ENCODE measurements at regions not wholly inside any gene's neighbourhood (a gene's known extent, or its start where the extent isn't known, plus 50 kb on each side); places are given as distances from the start of the nearest gene placed in this dataset.
"Not testable (repeated sequence)": the region's sequence is repeated elsewhere in the genome, so short reads cannot be mapped to it uniquely, and the experiment has no call there.

GRCh38 chr5:29550523-29550922, 1643.0 kb upstream of the CDH6 start:
- no peak for DNase-seq

GRCh38 chr5:29548262-29548661, 1645.2 kb upstream of the CDH6 start:
- no peak for DNase-seq

GRCh38 chr5:29547236-29547865, 1646.1 kb upstream of the CDH6 start:
- DNase-seq: no peak

- no peak for DNase-seq
These were observed 1650.0 kb upstream of the CDH6 start for GRCh38 chr5:29543501-29543900.

GRCh38 chr5:29524227-29524626, 1669.3 kb upstream of the CDH6 start:
- DNase-seq: no peak

- DNase-seq: no peak
These were observed 1675.3 kb upstream of the CDH6 start for GRCh38 chr5:29518176-29518575.

- DNase-seq: no peak
These were observed 1677.3 kb upstream of the CDH6 start for GRCh38 chr5:29516224-29516623.

- no peak for DNase-seq
These were observed 1685.4 kb upstream of the CDH6 start for GRCh38 chr5:29508131-29508530.

- DNase-seq: no peak
These were observed 1689.1 kb upstream of the CDH6 start for GRCh38 chr5:29504411-29504810.

GRCh38 chr5:29498860-29499259, 1694.6 kb upstream of the CDH6 start:
- DNase-seq: no peak

- DNase-seq: no peak
These were observed 1695.1 kb upstream of the CDH6 start for GRCh38 chr5:29498412-29498811.

- no peak for DNase-seq
These were observed 1708.2 kb upstream of the CDH6 start for GRCh38 chr5:29485333-29485732.

- DNase-seq: no peak
These were observed 1723.9 kb upstream of the CDH6 start for GRCh38 chr5:29469581-29469980.

- no peak for DNase-seq
These were observed 1731.2 kb upstream of the CDH6 start for GRCh38 chr5:29462241-29462640.

- DNase-seq: no peak
These were observed 1732.4 kb upstream of the CDH6 start for GRCh38 chr5:29460971-29461559.

- DNase-seq: not testable (repeated sequence)
These were observed 1742.5 kb upstream of the CDH6 start for GRCh38 chr5:29451004-29451403.

GRCh38 chr5:29414681-29415080, 1778.8 kb upstream of the CDH6 start:
- DNase-seq: no peak

GRCh38 chr5:29412979-29413378, 1780.5 kb upstream of the CDH6 start:
- no peak for DNase-seq

GRCh38 chr5:29402270-29402669, 1791.2 kb upstream of the CDH6 start:
- DNase-seq: no peak

- DNase-seq: no peak
These were observed 1803.5 kb upstream of the CDH6 start for GRCh38 chr5:29389993-29390392.

GRCh38 chr5:29387384-29387783, 1806.1 kb upstream of the CDH6 start:
- no peak for DNase-seq

- no peak for DNase-seq
These were observed 1810.7 kb upstream of the CDH6 start for GRCh38 chr5:29382780-29383179.

GRCh38 chr5:29380029-29380428, 1813.5 kb upstream of the CDH6 start:
- DNase-seq: no peak

- DNase-seq: no peak
These were observed 1813.9 kb upstream of the CDH6 start for GRCh38 chr5:29379619-29380018.

GRCh38 chr5:29378104-29378503, 1815.4 kb upstream of the CDH6 start:
- DNase-seq: no peak
